WTC11 (cell line): ENCODE measurements at regions not wholly inside any gene's neighbourhood (a gene's known extent, or its start where the extent isn't known, plus 50 kb on each side); places are given as distances from the start of the nearest gene placed in this dataset.

ENCODE experiments used
- CBFB ChIP-seq: sonication (generic); formaldehyde crosslinking; IDR thresholded peaks from 2 replicates; pipeline ENCODE4 v1.8.1; 2022; ENCODE audit warnings: mild to moderate bottlenecking, low read depth, missing genetic modification reagents
- CREM ChIP-seq: sonication (generic); formaldehyde crosslinking; IDR thresholded peaks from 2 replicates; pipeline ENCODE4 v1.8.1; 2022; ENCODE audit warnings: mild to moderate bottlenecking, missing genetic modification reagents, moderate library complexity
- FOXP1 ChIP-seq: sonication (generic); formaldehyde crosslinking; IDR thresholded peaks from 2 replicates; pipeline ENCODE4 v1.8.0; 2022; ENCODE audit warnings: missing genetic modification reagents, mild to moderate bottlenecking, moderate library complexity, borderline replicate concordance
- GABPB1 ChIP-seq: sonication (generic); formaldehyde crosslinking; IDR thresholded peaks from 2 replicates; pipeline ENCODE4 v1.8.1; 2023; ENCODE audit warnings: mild to moderate bottlenecking, missing genetic modification reagents
- JAZF1 ChIP-seq: fragments of 250-450 bp; sonication (Bioruptor Pico); IDR thresholded peaks from 2 replicates; pipeline ENCODE4 v1.9.0; 2021; ENCODE audit warnings: moderate library complexity, mild to moderate bottlenecking, inconsistent platforms
- MXD4 ChIP-seq: fragments of 250-450 bp; sonication (Bioruptor Pico); IDR thresholded peaks from 2 replicates; pipeline ENCODE4 v1.8.0; 2021; ENCODE audit warnings: mild to moderate bottlenecking, moderate library complexity, borderline replicate concordance
- NFYB ChIP-seq: sonication (generic); formaldehyde crosslinking; conservative IDR thresholded peaks from 2 replicates; pipeline ENCODE4 v1.8.0; 2022; ENCODE audit warnings: low read depth, missing genetic modification reagents
- TEAD1 ChIP-seq: sonication (generic); formaldehyde crosslinking; IDR thresholded peaks from 2 replicates; pipeline ENCODE4 v1.8.0; 2022; ENCODE audit warnings: mild to moderate bottlenecking, missing genetic modification reagents
- TEAD4 ChIP-seq: sonication (generic); formaldehyde crosslinking; IDR thresholded peaks from 2 replicates; pipeline ENCODE4 v1.8.0; 2022; ENCODE audit warnings: mild to moderate bottlenecking, missing genetic modification reagents
- ZNF121 ChIP-seq: sonication (generic); formaldehyde crosslinking; IDR thresholded peaks from 2 replicates; pipeline ENCODE4 v1.8.0; 2023; ENCODE audit warnings: missing genetic modification reagents
- TF ChIP-seq, protein P1 (sequence below): fragments of 200-600 bp; IDR thresholded peaks from 2 replicates; pipeline ENCODE4 v1.8.0; 2022; ENCODE audit warnings: antibody characterized with exemption
- TF ChIP-seq, protein P2 (sequence below): fragments of 250-450 bp; sonication (Bioruptor Pico); IDR thresholded peaks from 2 replicates; pipeline ENCODE4 v1.9.0; 2021; ENCODE audit warnings: mild to moderate bottlenecking
- TF ChIP-seq, protein P3 (sequence below): sonication (generic); formaldehyde crosslinking; conservative IDR thresholded peaks from 2 replicates; pipeline ENCODE4 v1.8.1; 2022; ENCODE audit warnings: mild to moderate bottlenecking, missing genetic modification reagents
- TF ChIP-seq, protein P4 (sequence below): sonication (generic); formaldehyde crosslinking; IDR thresholded peaks from 2 replicates; pipeline ENCODE4 v1.8.1; 2023; ENCODE audit warnings: mild to moderate bottlenecking, missing genetic modification reagents
- TF ChIP-seq, protein P5 (sequence below): sonication (generic); formaldehyde crosslinking; IDR thresholded peaks from 2 replicates; pipeline ENCODE4 v1.8.0; 2023; ENCODE audit warnings: missing genetic modification reagents, mild to moderate bottlenecking, borderline replicate concordance
- TF ChIP-seq, protein P6 (sequence below): sonication (generic); formaldehyde crosslinking; IDR thresholded peaks from 2 replicates; pipeline ENCODE4 v1.8.1; 2022; ENCODE audit warnings: low read depth, missing genetic modification reagents, borderline replicate concordance
- TF ChIP-seq, protein P7 (sequence below): sonication (generic); formaldehyde crosslinking; IDR thresholded peaks from 2 replicates; pipeline ENCODE4 v1.8.0; 2023; ENCODE audit warnings: mild to moderate bottlenecking, missing genetic modification reagents
- TF ChIP-seq, protein P8 (sequence below): fragments of 250-450 bp; sonication (Bioruptor Pico); IDR thresholded peaks from 2 replicates; pipeline ENCODE4 v1.9.0; 2021; ENCODE audit warnings: moderate library complexity, mild to moderate bottlenecking, inconsistent platforms, borderline replicate concordance
- TF ChIP-seq, protein P9 (sequence below): fragments of 250-450 bp; sonication (Bioruptor Pico); IDR thresholded peaks from 2 replicates; pipeline ENCODE4 v1.9.0; 2021; ENCODE audit warnings: mild to moderate bottlenecking, borderline replicate concordance
- TF ChIP-seq, protein P10 (sequence below): sonication (generic); formaldehyde crosslinking; IDR thresholded peaks from 2 replicates; pipeline ENCODE4 v1.8.0; 2023; ENCODE audit warnings: missing genetic modification reagents

DNA sequence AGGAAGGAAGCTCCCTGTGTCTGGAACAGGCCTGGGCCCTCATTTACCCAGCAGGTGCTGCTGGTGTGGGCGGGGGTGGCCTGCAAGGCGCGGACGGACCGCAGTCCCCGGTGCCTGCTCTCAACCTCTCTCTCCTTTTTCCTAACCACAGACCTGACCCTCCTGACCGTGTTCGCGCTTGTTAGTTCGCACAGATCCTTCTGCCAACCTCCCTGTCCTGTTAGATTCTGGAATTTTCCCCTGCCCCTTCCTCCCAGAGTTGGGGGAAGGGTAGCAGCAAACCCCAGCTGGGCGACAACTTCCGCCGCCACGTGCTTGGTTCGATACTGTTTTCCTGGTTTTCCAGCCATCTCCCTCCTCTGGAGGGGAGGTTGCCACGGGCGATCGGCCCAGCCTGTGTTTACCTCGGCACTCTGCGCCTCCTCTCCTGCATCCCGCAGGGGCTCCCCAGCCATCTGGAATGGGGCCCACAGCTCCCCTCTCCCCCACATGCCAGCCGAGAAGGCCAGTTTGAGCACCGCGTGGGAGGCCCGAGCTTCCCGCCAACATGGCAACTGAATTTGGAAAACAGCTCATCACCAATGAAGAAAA lies 70.8 kb upstream of the UNC5A start (continued):
- TF ChIP-seq, protein P1, sequence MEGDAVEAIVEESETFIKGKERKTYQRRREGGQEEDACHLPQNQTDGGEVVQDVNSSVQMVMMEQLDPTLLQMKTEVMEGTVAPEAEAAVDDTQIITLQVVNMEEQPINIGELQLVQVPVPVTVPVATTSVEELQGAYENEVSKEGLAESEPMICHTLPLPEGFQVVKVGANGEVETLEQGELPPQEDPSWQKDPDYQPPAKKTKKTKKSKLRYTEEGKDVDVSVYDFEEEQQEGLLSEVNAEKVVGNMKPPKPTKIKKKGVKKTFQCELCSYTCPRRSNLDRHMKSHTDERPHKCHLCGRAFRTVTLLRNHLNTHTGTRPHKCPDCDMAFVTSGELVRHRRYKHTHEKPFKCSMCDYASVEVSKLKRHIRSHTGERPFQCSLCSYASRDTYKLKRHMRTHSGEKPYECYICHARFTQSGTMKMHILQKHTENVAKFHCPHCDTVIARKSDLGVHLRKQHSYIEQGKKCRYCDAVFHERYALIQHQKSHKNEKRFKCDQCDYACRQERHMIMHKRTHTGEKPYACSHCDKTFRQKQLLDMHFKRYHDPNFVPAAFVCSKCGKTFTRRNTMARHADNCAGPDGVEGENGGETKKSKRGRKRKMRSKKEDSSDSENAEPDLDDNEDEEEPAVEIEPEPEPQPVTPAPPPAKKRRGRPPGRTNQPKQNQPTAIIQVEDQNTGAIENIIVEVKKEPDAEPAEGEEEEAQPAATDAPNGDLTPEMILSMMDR: no peak
- TF ChIP-seq, protein P2, sequence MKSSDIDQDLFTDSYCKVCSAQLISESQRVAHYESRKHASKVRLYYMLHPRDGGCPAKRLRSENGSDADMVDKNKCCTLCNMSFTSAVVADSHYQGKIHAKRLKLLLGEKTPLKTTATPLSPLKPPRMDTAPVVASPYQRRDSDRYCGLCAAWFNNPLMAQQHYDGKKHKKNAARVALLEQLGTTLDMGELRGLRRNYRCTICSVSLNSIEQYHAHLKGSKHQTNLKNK (CRISPR knock-in tag): no peak
- TF ChIP-seq, protein P3, sequence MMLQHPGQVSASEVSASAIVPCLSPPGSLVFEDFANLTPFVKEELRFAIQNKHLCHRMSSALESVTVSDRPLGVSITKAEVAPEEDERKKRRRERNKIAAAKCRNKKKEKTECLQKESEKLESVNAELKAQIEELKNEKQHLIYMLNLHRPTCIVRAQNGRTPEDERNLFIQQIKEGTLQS (CRISPR knock-in tag): no peak
- TF ChIP-seq GABPB1 (no peak), NFYB (no peak), TEAD1 (CRISPR knock-in tag) (0 out of 2 replicates have a peak, but pooled peaks have one; percentile 64), ZNF121 (CRISPR knock-in tag) (no peak), JAZF1 (CRISPR knock-in tag) (no peak), TEAD4 (CRISPR knock-in tag) (no peak), CREM (CRISPR knock-in tag) (peak; percentile 60; the same call in 1 of the 2 replicates), MXD4 (no peak), FOXP1 (CRISPR knock-in tag) (peak; percentile 92), CBFB (CRISPR knock-in tag) (no peak)
- TF ChIP-seq, protein P4, sequence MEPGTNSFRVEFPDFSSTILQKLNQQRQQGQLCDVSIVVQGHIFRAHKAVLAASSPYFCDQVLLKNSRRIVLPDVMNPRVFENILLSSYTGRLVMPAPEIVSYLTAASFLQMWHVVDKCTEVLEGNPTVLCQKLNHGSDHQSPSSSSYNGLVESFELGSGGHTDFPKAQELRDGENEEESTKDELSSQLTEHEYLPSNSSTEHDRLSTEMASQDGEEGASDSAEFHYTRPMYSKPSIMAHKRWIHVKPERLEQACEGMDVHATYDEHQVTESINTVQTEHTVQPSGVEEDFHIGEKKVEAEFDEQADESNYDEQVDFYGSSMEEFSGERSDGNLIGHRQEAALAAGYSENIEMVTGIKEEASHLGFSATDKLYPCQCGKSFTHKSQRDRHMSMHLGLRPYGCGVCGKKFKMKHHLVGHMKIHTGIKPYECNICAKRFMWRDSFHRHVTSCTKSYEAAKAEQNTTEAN (CRISPR knock-in tag): peak; percentile 38; the same call in 1 of the 2 replicates
- TF ChIP-seq, protein P5, sequence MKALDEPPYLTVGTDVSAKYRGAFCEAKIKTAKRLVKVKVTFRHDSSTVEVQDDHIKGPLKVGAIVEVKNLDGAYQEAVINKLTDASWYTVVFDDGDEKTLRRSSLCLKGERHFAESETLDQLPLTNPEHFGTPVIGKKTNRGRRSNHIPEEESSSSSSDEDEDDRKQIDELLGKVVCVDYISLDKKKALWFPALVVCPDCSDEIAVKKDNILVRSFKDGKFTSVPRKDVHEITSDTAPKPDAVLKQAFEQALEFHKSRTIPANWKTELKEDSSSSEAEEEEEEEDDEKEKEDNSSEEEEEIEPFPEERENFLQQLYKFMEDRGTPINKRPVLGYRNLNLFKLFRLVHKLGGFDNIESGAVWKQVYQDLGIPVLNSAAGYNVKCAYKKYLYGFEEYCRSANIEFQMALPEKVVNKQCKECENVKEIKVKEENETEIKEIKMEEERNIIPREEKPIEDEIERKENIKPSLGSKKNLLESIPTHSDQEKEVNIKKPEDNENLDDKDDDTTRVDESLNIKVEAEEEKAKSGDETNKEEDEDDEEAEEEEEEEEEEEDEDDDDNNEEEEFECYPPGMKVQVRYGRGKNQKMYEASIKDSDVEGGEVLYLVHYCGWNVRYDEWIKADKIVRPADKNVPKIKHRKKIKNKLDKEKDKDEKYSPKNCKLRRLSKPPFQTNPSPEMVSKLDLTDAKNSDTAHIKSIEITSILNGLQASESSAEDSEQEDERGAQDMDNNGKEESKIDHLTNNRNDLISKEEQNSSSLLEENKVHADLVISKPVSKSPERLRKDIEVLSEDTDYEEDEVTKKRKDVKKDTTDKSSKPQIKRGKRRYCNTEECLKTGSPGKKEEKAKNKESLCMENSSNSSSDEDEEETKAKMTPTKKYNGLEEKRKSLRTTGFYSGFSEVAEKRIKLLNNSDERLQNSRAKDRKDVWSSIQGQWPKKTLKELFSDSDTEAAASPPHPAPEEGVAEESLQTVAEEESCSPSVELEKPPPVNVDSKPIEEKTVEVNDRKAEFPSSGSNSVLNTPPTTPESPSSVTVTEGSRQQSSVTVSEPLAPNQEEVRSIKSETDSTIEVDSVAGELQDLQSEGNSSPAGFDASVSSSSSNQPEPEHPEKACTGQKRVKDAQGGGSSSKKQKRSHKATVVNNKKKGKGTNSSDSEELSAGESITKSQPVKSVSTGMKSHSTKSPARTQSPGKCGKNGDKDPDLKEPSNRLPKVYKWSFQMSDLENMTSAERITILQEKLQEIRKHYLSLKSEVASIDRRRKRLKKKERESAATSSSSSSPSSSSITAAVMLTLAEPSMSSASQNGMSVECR: no peak
- TF ChIP-seq, protein P6, sequence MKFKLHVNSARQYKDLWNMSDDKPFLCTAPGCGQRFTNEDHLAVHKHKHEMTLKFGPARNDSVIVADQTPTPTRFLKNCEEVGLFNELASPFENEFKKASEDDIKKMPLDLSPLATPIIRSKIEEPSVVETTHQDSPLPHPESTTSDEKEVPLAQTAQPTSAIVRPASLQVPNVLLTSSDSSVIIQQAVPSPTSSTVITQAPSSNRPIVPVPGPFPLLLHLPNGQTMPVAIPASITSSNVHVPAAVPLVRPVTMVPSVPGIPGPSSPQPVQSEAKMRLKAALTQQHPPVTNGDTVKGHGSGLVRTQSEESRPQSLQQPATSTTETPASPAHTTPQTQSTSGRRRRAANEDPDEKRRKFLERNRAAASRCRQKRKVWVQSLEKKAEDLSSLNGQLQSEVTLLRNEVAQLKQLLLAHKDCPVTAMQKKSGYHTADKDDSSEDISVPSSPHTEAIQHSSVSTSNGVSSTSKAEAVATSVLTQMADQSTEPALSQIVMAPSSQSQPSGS: no peak
- TF ChIP-seq, protein P7, sequence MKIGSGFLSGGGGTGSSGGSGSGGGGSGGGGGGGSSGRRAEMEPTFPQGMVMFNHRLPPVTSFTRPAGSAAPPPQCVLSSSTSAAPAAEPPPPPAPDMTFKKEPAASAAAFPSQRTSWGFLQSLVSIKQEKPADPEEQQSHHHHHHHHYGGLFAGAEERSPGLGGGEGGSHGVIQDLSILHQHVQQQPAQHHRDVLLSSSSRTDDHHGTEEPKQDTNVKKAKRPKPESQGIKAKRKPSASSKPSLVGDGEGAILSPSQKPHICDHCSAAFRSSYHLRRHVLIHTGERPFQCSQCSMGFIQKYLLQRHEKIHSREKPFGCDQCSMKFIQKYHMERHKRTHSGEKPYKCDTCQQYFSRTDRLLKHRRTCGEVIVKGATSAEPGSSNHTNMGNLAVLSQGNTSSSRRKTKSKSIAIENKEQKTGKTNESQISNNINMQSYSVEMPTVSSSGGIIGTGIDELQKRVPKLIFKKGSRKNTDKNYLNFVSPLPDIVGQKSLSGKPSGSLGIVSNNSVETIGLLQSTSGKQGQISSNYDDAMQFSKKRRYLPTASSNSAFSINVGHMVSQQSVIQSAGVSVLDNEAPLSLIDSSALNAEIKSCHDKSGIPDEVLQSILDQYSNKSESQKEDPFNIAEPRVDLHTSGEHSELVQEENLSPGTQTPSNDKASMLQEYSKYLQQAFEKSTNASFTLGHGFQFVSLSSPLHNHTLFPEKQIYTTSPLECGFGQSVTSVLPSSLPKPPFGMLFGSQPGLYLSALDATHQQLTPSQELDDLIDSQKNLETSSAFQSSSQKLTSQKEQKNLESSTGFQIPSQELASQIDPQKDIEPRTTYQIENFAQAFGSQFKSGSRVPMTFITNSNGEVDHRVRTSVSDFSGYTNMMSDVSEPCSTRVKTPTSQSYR (CRISPR knock-in tag): peak; percentile 71; the same call in 1 of the 2 replicates
- TF ChIP-seq, protein P8, sequence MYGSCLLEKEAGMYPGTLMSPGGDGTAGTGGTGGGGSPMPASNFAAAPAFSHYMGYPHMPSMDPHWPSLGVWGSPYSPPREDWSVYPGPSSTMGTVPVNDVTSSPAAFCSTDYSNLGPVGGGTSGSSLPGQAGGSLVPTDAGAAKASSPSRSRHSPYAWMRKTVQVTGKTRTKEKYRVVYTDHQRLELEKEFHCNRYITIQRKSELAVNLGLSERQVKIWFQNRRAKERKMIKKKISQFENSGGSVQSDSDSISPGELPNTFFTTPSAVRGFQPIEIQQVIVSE (CRISPR knock-in tag): no peak
- TF ChIP-seq, protein P9, sequence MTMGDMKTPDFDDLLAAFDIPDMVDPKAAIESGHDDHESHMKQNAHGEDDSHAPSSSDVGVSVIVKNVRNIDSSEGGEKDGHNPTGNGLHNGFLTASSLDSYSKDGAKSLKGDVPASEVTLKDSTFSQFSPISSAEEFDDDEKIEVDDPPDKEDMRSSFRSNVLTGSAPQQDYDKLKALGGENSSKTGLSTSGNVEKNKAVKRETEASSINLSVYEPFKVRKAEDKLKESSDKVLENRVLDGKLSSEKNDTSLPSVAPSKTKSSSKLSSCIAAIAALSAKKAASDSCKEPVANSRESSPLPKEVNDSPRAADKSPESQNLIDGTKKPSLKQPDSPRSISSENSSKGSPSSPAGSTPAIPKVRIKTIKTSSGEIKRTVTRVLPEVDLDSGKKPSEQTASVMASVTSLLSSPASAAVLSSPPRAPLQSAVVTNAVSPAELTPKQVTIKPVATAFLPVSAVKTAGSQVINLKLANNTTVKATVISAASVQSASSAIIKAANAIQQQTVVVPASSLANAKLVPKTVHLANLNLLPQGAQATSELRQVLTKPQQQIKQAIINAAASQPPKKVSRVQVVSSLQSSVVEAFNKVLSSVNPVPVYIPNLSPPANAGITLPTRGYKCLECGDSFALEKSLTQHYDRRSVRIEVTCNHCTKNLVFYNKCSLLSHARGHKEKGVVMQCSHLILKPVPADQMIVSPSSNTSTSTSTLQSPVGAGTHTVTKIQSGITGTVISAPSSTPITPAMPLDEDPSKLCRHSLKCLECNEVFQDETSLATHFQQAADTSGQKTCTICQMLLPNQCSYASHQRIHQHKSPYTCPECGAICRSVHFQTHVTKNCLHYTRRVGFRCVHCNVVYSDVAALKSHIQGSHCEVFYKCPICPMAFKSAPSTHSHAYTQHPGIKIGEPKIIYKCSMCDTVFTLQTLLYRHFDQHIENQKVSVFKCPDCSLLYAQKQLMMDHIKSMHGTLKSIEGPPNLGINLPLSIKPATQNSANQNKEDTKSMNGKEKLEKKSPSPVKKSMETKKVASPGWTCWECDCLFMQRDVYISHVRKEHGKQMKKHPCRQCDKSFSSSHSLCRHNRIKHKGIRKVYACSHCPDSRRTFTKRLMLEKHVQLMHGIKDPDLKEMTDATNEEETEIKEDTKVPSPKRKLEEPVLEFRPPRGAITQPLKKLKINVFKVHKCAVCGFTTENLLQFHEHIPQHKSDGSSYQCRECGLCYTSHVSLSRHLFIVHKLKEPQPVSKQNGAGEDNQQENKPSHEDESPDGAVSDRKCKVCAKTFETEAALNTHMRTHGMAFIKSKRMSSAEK: no peak
- TF ChIP-seq, protein P10, sequence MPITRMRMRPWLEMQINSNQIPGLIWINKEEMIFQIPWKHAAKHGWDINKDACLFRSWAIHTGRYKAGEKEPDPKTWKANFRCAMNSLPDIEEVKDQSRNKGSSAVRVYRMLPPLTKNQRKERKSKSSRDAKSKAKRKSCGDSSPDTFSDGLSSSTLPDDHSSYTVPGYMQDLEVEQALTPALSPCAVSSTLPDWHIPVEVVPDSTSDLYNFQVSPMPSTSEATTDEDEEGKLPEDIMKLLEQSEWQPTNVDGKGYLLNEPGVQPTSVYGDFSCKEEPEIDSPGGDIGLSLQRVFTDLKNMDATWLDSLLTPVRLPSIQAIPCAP: no peak
